ENCODE measurements at regions not wholly inside any gene's neighbourhood (a gene's known extent, or its start where the extent isn't known, plus 50 kb on each side); places are given as distances from the start of the nearest gene placed in this dataset.

DNA sequence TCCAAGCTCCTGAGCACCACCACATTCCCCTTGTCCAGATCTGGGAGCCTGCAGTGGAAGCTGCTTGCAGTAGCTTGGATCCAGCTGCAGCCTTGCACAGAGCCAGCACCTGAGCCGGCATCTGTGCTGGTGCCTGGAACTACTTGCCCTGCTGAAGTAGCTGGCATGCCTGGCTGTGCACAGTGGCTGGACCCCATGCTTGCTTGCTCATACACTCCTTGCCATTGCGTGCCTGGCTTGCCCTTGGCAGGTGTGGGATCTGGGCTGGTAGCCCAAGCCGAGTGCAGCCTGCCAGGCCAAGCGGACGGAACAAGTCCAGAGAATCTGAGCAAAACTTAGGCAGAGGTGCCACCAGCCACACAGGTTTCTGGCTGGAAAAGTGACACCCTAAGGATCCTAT, 759.9 kb downstream of the IPMK start:
- ATAC-seq (no peak), DNase-seq (ENCODE audit: low spot score) (no peak), FAIRE-seq (no peak)
- WGBS (ENCODE audit: low lambda C conversion rate): 41% methylated on average over 3 of the region's 5 CpGs
- ChIA-PET CTCF (ENCODE audit: low intra/inter-chr PET ratio, low total read pairs) (no interaction called here), POLR2A (no interaction called here)
- H3K4me2 ChIP-seq (ENCODE audit: low read depth, low read length): no peak overlapping the region
- no peak overlapping the region for H2AFZ ChIP-seq (ENCODE audit: low read length)
- no peaks in the 10 kb centered on the region for H3K36me3 ChIP-seq (replicated peaks in 1 of 2; ENCODE audit: control insufficient read depth in 1 of 2, insufficient read depth in 2 of 2, low read length in 2 of 2)
- BruUV-seq (replicated peaks): no TSS peak
- no peak overlapping the region for H3K9ac ChIP-seq (ENCODE audit: insufficient read depth, low read depth, low read length)
- H3K27ac ChIP-seq (ENCODE audit: extremely low read length, insufficient read depth, low read length): no peak overlapping the region
- intact Hi-C loops (cut with micrococcal nuclease; ENCODE audit: unreplicated experiment): no loop called here
- TF ChIP-seq ZNF260 (CRISPR knock-in tag; IDR thresholded peaks at IDR 0.05; ENCODE audit: borderline replicate concordance, low read depth): no peak
- no peak for TF ChIP-seq RBFOX2 (IDR thresholded peaks at IDR 0.05; ENCODE audit: low read depth, low read length)
- TF ChIP-seq ZNF773 (CRISPR knock-in tag; IDR thresholded peaks at IDR 0.05; ENCODE audit: borderline replicate concordance): no peak
- TF ChIP-seq TEAD3 (CRISPR knock-in tag; optimal IDR thresholded peaks at IDR 0.05; ENCODE audit: borderline replicate concordance): no peak
- no peak for TF ChIP-seq POLR2A (IDR thresholded peaks at IDR 0.05; ENCODE audit: insufficient read depth in 1 of 2, low read depth in 2 of 2, low read length in 2 of 2)
- no peak for TF ChIP-seq ZBTB1 (CRISPR knock-in tag; IDR thresholded peaks at IDR 0.05; ENCODE audit: borderline replicate concordance)
- no peak for TF ChIP-seq ESRRA (CRISPR knock-in tag; IDR thresholded peaks at IDR 0.05; ENCODE audit: low read depth)
- TF ChIP-seq PPARG (CRISPR knock-in tag; conservative IDR thresholded peaks at IDR 0.05): no peak
- TF ChIP-seq HDAC1 (CRISPR knock-in tag; IDR thresholded peaks at IDR 0.05): no peak
- no peaks in the 10 kb centered on the region for H3K79me2 ChIP-seq (ENCODE audit: insufficient read depth, low read length)
- H4K20me1 ChIP-seq (ENCODE audit: insufficient read depth, low read length): no peaks in the 10 kb centered on the region
- H3K9me3 ChIP-seq (ENCODE audit: low read length): no peaks in the 10 kb centered on the region
- no peaks in the 10 kb centered on the region for H3K4me1 ChIP-seq (ENCODE audit: insufficient read depth, low read length)
- no peak overlapping the region for H3K4me3 ChIP-seq (replicated peaks in 1 of 3; ENCODE audit: insufficient read depth in 1 of 3, low read depth in 2 of 3, low read length in 3 of 3)
- no peaks in the 10 kb centered on the region for H3K27me3 ChIP-seq (ENCODE audit: control insufficient read depth in 1 of 2, insufficient read depth in 2 of 2, low read length in 2 of 2)
- in situ Hi-C loops (cut with HindIII; ENCODE audit: extremely low pct_ligation_motif_present, low pct_unique_long_range_greater_than_20kb): no loop called here

- no peak overlapping the region for H3K4me3 ChIP-seq (replicated peaks in 1 of 3; ENCODE audit: insufficient read depth in 1 of 3, low read depth in 2 of 3, low read length in 3 of 3)
- no peaks in the 10 kb centered on the region for H3K4me1 ChIP-seq (ENCODE audit: insufficient read depth, low read length)
- H3K79me2 ChIP-seq (ENCODE audit: insufficient read depth, low read length): no peaks in the 10 kb centered on the region
- H3K9ac ChIP-seq (ENCODE audit: insufficient read depth, low read depth, low read length): no peak overlapping the region
- H2AFZ ChIP-seq (ENCODE audit: low read length): no peak overlapping the region
- H4K20me1 ChIP-seq (ENCODE audit: insufficient read depth, low read length): no peaks in the 10 kb centered on the region
- no peaks in the 10 kb centered on the region for H3K36me3 ChIP-seq (replicated peaks in 1 of 2; ENCODE audit: control insufficient read depth in 1 of 2, insufficient read depth in 2 of 2, low read length in 2 of 2)
- in situ Hi-C loops (cut with HindIII; ENCODE audit: extremely low pct_ligation_motif_present, low pct_unique_long_range_greater_than_20kb): no loop called here
- ChIA-PET CTCF (ENCODE audit: low intra/inter-chr PET ratio, low total read pairs) (no interaction called here), POLR2A (no interaction called here)
- TF ChIP-seq ZNF816 (CRISPR knock-in tag; IDR thresholded peaks at IDR 0.05; ENCODE audit: borderline replicate concordance): no peak
- TF ChIP-seq ZNF431 (CRISPR knock-in tag; IDR thresholded peaks at IDR 0.05; ENCODE audit: borderline replicate concordance, low read depth): no peak
- DNase-seq (ENCODE audit: low spot score) (no peak), ATAC-seq (no peak), FAIRE-seq (no peak)
- H3K27ac ChIP-seq (ENCODE audit: extremely low read length, insufficient read depth, low read length): no peak overlapping the region
- no peak overlapping the region for H3K4me2 ChIP-seq (ENCODE audit: low read depth, low read length)
- no TSS peak for BruUV-seq (replicated peaks)
- H3K9me3 ChIP-seq (ENCODE audit: low read length): no peaks in the 10 kb centered on the region
- intact Hi-C loops (cut with micrococcal nuclease; ENCODE audit: unreplicated experiment): no loop called here
- WGBS (ENCODE audit: low lambda C conversion rate): 27% methylated on average over 4 of the region's 10 CpGs
- H3K27me3 ChIP-seq (ENCODE audit: control insufficient read depth in 1 of 2, insufficient read depth in 2 of 2, low read length in 2 of 2): no peaks in the 10 kb centered on the region
These were observed 761.1 kb downstream of the IPMK start for GRCh38 chr10:57506414-57507094.

All from HepG2 (cell line).